ENCODE measurements at regions not wholly inside any gene's neighbourhood (a gene's known extent, or its start where the extent isn't known, plus 50 kb on each side); places are given as distances from the start of the nearest gene placed in this dataset.
"Not testable (repeated sequence)": the region's sequence is repeated elsewhere in the genome, so short reads cannot be mapped to it uniquely, and the experiment has no call there.

GRCh38 chr2:144730711-144731110 lies 210.8 kb upstream of the ZEB2 start:
- no peak for TF ChIP-seq CTCF (IDR thresholded peaks at IDR 0.05; ENCODE audit: extremely low read depth, insufficient read depth, missing control alignments)
- DNase-seq (ENCODE audit: low spot score): no peak
- in situ Hi-C loops (cut with MboI; ENCODE audit: low pct_unique_long_range_greater_than_20kb, low sequenced_read_pairs, unreplicated experiment): no loop called here

- in situ Hi-C loops (cut with MboI; ENCODE audit: low pct_unique_long_range_greater_than_20kb, low sequenced_read_pairs, unreplicated experiment); DNase-seq (ENCODE audit: low spot score): not testable (repeated sequence)
Measured at GRCh38 chr2:144724460-144724859, 204.5 kb upstream of the ZEB2 start.

- in situ Hi-C loops (cut with MboI; ENCODE audit: low pct_unique_long_range_greater_than_20kb, low sequenced_read_pairs, unreplicated experiment): no loop called here
- no peak for DNase-seq (ENCODE audit: low spot score)
- TF ChIP-seq CTCF (IDR thresholded peaks at IDR 0.05; ENCODE audit: extremely low read depth, insufficient read depth, missing control alignments): no peak
Measured at GRCh38 chr2:144718376-144718775, 198.5 kb upstream of the ZEB2 start.

- in situ Hi-C loops (cut with MboI; ENCODE audit: low pct_unique_long_range_greater_than_20kb, low sequenced_read_pairs, unreplicated experiment): no loop called here
- no peak for TF ChIP-seq CTCF (IDR thresholded peaks at IDR 0.05; ENCODE audit: extremely low read depth, insufficient read depth, missing control alignments)
- DNase-seq (ENCODE audit: low spot score): no peak
Measured at GRCh38 chr2:144715992-144716391, 196.1 kb upstream of the ZEB2 start.

- no peak for DNase-seq (ENCODE audit: low spot score)
- TF ChIP-seq CTCF (IDR thresholded peaks at IDR 0.05; ENCODE audit: extremely low read depth, insufficient read depth, missing control alignments): no peak
Measured at GRCh38 chr2:144713410-144713809, 193.5 kb upstream of the ZEB2 start.

GRCh38 chr2:144712550-144712940 lies 192.6 kb upstream of the ZEB2 start:
- DNase-seq (ENCODE audit: low spot score): no peak
- in situ Hi-C loops (cut with MboI; ENCODE audit: low pct_unique_long_range_greater_than_20kb, low sequenced_read_pairs, unreplicated experiment): no loop called here
- no peak for TF ChIP-seq CTCF (IDR thresholded peaks at IDR 0.05; ENCODE audit: extremely low read depth, insufficient read depth, missing control alignments)

More at GRCh38 chr2:144713410-144713809, 193.5 kb upstream of the ZEB2 start:
- in situ Hi-C loops (cut with MboI; ENCODE audit: low pct_unique_long_range_greater_than_20kb, low sequenced_read_pairs, unreplicated experiment): no loop called here

- TF ChIP-seq CTCF (IDR thresholded peaks at IDR 0.05; ENCODE audit: extremely low read depth, insufficient read depth, missing control alignments): no peak
- in situ Hi-C loops (cut with MboI; ENCODE audit: low pct_unique_long_range_greater_than_20kb, low sequenced_read_pairs, unreplicated experiment): no loop called here
- no peak for DNase-seq (ENCODE audit: low spot score)
Measured at GRCh38 chr2:144711630-144712549, 192.0 kb upstream of the ZEB2 start.

Measured in GM13977 (cell line).